ENCODE measurements at regions not wholly inside any gene's neighbourhood (a gene's known extent, or its start where the extent isn't known, plus 50 kb on each side); places are given as distances from the start of the nearest gene placed in this dataset.

DNA sequence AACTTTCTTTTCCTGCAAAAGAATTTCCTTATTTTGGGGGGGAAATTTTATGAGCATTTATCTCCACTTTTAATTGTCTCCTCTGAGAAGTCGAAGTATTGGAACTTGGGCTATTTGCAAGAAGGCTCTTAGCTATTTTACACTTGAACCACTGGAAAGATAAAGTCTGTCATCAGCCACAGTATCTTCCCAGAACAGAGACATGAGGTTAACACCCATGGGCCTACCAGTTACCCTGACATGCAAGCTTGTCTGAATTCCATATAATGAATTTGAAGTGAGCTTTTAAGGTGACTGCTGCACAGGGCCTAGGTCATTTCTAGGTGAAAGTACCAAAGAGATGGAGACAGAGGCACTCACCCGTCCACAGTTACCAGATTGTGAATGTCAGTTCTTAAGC lies 193.1 kb downstream of the SIM1 start:
- CTCF ChIA-PET: no interaction called here
- H2AFZ ChIP-seq (ENCODE audit: insufficient read depth, low read depth, low read length, poor library complexity, severe bottlenecking): no peak overlapping the region

DNA sequence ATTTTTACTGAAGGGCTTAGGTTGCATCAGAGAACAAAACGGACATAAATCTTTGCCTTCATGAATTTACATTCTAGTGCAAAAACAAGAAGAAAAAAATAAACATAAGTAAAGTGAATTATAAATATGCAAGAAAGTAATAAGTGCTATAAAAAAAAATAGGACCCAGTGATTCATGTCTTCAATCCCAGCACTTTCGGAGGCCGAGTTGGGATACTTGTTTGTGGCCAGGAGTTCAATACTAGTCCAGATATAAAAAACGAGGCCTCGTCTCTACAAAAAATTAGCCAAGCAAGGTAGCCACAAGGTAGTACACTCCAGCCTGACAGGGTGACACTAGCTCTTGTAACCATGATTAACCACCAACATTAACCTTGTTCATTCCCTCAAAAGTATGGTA lies 193.5 kb downstream of the SIM1 start:
- Histone ChIP-seq H3K27ac (ENCODE audit: low read length in 2 of 2) (no peak overlapping the region), H3K9ac (ENCODE audit: low read length) (no peak overlapping the region), H3K79me2 (ENCODE audit: control insufficient read depth, insufficient read depth, low read length) (no peaks in the 10 kb centered on the region), H4K20me1 (ENCODE audit: control insufficient read depth, insufficient read depth, low read length, poor library complexity, severe bottlenecking) (no peaks in the 10 kb centered on the region), H3K9me3 (ENCODE audit: control extremely low read depth in 1 of 3, control insufficient read depth in 2 of 3, insufficient read depth in 1 of 3, low read length in 2 of 3) (no peaks in the 10 kb centered on the region), H3K4me3 (ENCODE audit: control extremely low read depth in 1 of 5, extremely low read depth in 1 of 5, insufficient read depth in 1 of 5, low read depth in 2 of 5, low read length in 4 of 5) (no peak overlapping the region), H3K27me3 (replicated peaks in 1 of 4; ENCODE audit: control extremely low read depth in 1 of 4, control insufficient read depth in 3 of 4, insufficient read depth in 4 of 4, low read length in 3 of 4) (no peaks in the 10 kb centered on the region), H3K4me1 (ENCODE audit: control insufficient read depth in 2 of 2, insufficient read depth in 2 of 2, low read length in 2 of 2) (no peaks in the 10 kb centered on the region), H3K36me3 (replicated peaks in 1 of 2; ENCODE audit: control extremely low read depth in 1 of 2, control insufficient read depth in 1 of 2, extremely low read depth in 1 of 2, insufficient read depth in 2 of 2, low read length in 1 of 2) (no peaks in the 10 kb centered on the region), H3K4me2 (replicated peaks; ENCODE audit: low read depth, low read length, poor library complexity, severe bottlenecking) (no peak overlapping the region), H2AFZ (ENCODE audit: insufficient read depth, low read depth, low read length, poor library complexity, severe bottlenecking) (no peak overlapping the region)
- ATAC-seq (ENCODE audit: low read depth) (no peak), DNase-seq (no peak)
- Mint-ChIP-seq H3K9me3 (ENCODE audit: insufficient read depth) (no peaks in the 10 kb centered on the region), H3K27me3 (no peaks in the 10 kb centered on the region), H3K27ac (no peak overlapping the region), H3K4me3 (no peak overlapping the region), H3K4me1 (no peaks in the 10 kb centered on the region)
- WGBS (ENCODE audit: insufficient coverage): 100% methylated on average over 2 of the region's 5 CpGs
- intact Hi-C loops (cut with micrococcal nuclease): no loop called here
- ChIA-PET CTCF (no interaction called here), POLR2A (no interaction called here)
- TF ChIP-seq, protein P1, sequence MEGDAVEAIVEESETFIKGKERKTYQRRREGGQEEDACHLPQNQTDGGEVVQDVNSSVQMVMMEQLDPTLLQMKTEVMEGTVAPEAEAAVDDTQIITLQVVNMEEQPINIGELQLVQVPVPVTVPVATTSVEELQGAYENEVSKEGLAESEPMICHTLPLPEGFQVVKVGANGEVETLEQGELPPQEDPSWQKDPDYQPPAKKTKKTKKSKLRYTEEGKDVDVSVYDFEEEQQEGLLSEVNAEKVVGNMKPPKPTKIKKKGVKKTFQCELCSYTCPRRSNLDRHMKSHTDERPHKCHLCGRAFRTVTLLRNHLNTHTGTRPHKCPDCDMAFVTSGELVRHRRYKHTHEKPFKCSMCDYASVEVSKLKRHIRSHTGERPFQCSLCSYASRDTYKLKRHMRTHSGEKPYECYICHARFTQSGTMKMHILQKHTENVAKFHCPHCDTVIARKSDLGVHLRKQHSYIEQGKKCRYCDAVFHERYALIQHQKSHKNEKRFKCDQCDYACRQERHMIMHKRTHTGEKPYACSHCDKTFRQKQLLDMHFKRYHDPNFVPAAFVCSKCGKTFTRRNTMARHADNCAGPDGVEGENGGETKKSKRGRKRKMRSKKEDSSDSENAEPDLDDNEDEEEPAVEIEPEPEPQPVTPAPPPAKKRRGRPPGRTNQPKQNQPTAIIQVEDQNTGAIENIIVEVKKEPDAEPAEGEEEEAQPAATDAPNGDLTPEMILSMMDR (IDR thresholded peaks at IDR 0.05): no peak
- TF ChIP-seq EZH2 (IDR thresholded peaks at IDR 0.05; ENCODE audit: borderline replicate concordance, insufficient read depth, low read depth, low read length, poor library complexity, severe bottlenecking): no peak

More for the DNA sequence above, 193.1 kb downstream of the SIM1 start:
- WGBS (ENCODE audit: insufficient coverage): no CpG with 5 or more reads among the region's 2 CpGs
- Histone ChIP-seq H3K79me2 (ENCODE audit: control insufficient read depth, insufficient read depth, low read length) (no peaks in the 10 kb centered on the region), H3K9ac (ENCODE audit: low read length) (no peak overlapping the region), H3K27ac (ENCODE audit: low read length in 2 of 2) (no peak overlapping the region), H4K20me1 (ENCODE audit: control insufficient read depth, insufficient read depth, low read length, poor library complexity, severe bottlenecking) (no peaks in the 10 kb centered on the region), H3K4me2 (replicated peaks; ENCODE audit: low read depth, low read length, poor library complexity, severe bottlenecking) (no peak overlapping the region), H3K4me3 (ENCODE audit: control extremely low read depth in 1 of 5, extremely low read depth in 1 of 5, insufficient read depth in 1 of 5, low read depth in 2 of 5, low read length in 4 of 5) (no peak overlapping the region), H3K9me3 (ENCODE audit: control extremely low read depth in 1 of 3, control insufficient read depth in 2 of 3, insufficient read depth in 1 of 3, low read length in 2 of 3) (no peaks in the 10 kb centered on the region), H3K36me3 (replicated peaks in 1 of 2; ENCODE audit: control extremely low read depth in 1 of 2, control insufficient read depth in 1 of 2, extremely low read depth in 1 of 2, insufficient read depth in 2 of 2, low read length in 1 of 2) (no peaks in the 10 kb centered on the region), H3K4me1 (ENCODE audit: control insufficient read depth in 2 of 2, insufficient read depth in 2 of 2, low read length in 2 of 2) (no peaks in the 10 kb centered on the region), H3K27me3 (replicated peaks in 1 of 4; ENCODE audit: control extremely low read depth in 1 of 4, control insufficient read depth in 3 of 4, insufficient read depth in 4 of 4, low read length in 3 of 4) (no peaks in the 10 kb centered on the region)
- no peak overlapping the region for H3K4me3 Mint-ChIP-seq
- TF ChIP-seq EZH2 (IDR thresholded peaks at IDR 0.05; ENCODE audit: borderline replicate concordance, insufficient read depth, low read depth, low read length, poor library complexity, severe bottlenecking): no peak
- TF ChIP-seq, protein P1 (IDR thresholded peaks at IDR 0.05): no peak
- ATAC-seq (ENCODE audit: low read depth): no peak
- POLR2A ChIA-PET: no interaction called here
- H3K9me3 Mint-ChIP-seq (ENCODE audit: insufficient read depth): no peaks in the 10 kb centered on the region
- intact Hi-C loops (cut with micrococcal nuclease): no loop called here
- H3K27ac Mint-ChIP-seq: no peak overlapping the region
- H3K27me3 Mint-ChIP-seq: no peaks in the 10 kb centered on the region
- no peak for DNase-seq
- no peaks in the 10 kb centered on the region for H3K4me1 Mint-ChIP-seq
